LNCaP clone FGC (cell line): ENCODE measurements at regions not wholly inside any gene's neighbourhood (a gene's known extent, or its start where the extent isn't known, plus 50 kb on each side); places are given as distances from the start of the nearest gene placed in this dataset.
A peak's percentile ranks its signal among the peaks of the same experiment; 100 is the strongest.

Source experiments
- DNase-seq: peaks from one replicate; pipeline ENCODE4 v3.0.0-alpha.2; 2011; ENCODE audit warnings: low read depth
- H3K4me3 ChIP-seq: 2 replicates; pipeline ENCODE4 v1.5.1; 2011; ENCODE audit warnings: mild to moderate bottlenecking, low read depth, low read length, control low read depth
- TF ChIP-seq, protein P1 (sequence below): IDR thresholded peaks from 2 replicates; pipeline ENCODE4 v1.5.1; 2012; ENCODE audit warnings: mild to moderate bottlenecking; ENCODE audit not compliant: control insufficient read depth, insufficient read depth; ENCODE audit errors: extremely low read depth

DNA sequence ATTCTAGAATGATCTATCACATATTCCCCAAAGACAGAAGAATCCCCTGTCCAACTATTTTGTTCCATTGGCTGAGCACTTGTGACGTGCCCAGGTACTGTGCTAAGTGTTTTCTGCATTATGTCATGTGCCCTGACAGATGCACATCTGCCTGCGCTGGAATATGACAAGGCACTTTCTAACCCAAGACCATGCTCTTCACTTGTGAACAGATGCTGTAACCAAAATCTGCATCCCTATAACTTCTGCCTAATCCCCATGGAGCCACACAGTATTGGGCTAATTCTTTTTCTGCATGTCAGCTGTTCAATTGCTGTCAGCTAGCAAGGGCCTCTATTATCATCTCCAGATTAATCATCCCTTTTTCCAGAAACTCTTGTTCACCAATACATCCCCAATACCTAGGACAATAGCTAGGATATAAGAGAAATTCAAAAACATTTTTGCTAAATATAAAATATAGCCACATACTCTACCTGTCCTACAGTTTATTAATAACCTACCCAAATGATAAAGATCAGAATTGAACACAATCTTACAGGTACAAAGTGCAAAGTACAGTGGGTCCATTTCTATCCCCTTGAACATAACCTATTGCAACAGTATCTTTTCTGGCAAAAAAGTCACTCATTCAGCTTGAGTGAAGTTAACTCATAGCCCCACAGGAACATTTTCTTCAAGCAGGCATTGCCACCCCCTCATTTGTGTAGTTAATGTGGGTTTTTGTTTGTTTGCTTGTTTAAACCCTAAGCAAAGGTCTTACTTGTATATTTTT lies 109.4 kb upstream of the LRRN1 start:
- no peak for DNase-seq
- no peak overlapping the region for H3K4me3 ChIP-seq
- TF ChIP-seq, protein P1, sequence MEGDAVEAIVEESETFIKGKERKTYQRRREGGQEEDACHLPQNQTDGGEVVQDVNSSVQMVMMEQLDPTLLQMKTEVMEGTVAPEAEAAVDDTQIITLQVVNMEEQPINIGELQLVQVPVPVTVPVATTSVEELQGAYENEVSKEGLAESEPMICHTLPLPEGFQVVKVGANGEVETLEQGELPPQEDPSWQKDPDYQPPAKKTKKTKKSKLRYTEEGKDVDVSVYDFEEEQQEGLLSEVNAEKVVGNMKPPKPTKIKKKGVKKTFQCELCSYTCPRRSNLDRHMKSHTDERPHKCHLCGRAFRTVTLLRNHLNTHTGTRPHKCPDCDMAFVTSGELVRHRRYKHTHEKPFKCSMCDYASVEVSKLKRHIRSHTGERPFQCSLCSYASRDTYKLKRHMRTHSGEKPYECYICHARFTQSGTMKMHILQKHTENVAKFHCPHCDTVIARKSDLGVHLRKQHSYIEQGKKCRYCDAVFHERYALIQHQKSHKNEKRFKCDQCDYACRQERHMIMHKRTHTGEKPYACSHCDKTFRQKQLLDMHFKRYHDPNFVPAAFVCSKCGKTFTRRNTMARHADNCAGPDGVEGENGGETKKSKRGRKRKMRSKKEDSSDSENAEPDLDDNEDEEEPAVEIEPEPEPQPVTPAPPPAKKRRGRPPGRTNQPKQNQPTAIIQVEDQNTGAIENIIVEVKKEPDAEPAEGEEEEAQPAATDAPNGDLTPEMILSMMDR: no peak

DNA sequence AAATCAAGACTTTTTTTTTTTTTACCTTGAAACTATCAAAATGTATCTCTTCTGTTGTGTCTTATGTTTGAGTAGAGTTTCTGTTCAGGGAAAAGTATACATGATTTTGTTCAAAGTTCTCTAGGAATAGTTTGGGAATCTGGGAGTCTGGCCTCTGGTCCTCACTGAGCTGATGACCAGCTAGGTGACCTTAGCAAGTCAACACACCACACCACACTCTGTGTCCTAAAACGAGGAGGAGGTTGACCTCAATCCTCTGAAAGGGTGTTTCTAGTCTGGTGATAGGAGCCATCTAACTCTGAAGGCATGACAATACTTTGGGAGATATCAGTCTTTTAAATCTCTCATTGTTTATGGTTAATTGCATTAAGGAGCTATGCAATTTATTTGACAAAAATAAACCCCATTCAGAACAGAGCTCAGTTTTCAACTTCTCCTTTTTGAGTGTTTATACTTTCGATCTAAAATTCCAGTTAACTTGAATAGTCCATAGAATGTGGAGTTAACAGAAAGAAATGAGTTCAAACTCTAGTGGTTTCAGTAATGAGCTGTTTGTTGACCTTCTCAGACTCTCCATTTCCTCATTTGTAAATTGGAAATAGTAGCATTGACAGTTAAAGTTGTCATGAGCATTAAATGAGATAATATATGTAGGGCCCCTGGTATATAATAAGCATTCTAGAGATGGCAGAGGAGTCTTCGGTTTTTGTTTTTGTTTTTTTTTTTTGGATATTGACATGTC lies 112.2 kb upstream of the LRRN1 start:
- TF ChIP-seq, protein P1: no peak

DNA sequence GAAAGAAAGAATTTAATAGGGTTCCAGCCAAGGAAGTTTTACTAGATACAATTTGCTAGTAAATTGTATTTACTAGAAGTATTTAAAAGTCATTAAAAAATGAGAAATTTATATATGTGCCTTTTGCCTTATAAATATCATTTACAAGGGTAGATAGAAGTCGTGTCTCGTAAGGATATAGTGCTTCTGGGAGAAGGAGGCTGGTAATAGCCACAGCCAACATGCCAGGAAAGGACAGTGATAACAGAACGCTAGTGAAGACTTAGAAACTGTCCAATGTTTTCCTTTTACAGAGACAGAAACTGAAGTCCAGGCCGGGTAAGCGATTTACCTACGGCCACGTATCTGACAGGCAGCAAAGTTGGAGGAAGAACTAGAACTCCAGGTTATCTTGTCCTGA lies 113.5 kb upstream of the LRRN1 start:
- peak; percentile 91 for DNase-seq
- TF ChIP-seq, protein P1: no peak
- no peak overlapping the region for H3K4me3 ChIP-seq

More for the DNA sequence above, 112.2 kb upstream of the LRRN1 start:
- DNase-seq: no peak
- H3K4me3 ChIP-seq: no peak overlapping the region

DNA sequence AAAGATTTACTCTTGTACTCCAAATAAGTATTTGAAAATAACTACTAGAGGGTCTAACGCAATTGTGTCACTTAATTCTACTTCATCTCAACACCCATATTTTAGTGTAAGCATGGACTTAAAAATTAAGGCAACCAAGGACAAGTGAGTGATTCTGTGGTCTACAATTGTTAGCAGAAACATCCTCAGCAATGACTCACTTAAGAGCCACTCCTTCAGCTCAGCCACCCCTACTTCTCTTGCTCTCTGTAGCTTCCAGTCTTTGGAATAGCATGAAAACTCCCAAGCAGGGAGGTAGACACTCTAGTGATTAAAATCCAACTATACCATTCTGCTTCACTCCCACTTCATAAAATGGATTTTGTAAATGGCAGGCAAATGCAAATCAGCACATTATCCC lies 116.0 kb upstream of the LRRN1 start:
- TF ChIP-seq, protein P1: no peak
- DNase-seq: no peak
- no peak overlapping the region for H3K4me3 ChIP-seq

DNA sequence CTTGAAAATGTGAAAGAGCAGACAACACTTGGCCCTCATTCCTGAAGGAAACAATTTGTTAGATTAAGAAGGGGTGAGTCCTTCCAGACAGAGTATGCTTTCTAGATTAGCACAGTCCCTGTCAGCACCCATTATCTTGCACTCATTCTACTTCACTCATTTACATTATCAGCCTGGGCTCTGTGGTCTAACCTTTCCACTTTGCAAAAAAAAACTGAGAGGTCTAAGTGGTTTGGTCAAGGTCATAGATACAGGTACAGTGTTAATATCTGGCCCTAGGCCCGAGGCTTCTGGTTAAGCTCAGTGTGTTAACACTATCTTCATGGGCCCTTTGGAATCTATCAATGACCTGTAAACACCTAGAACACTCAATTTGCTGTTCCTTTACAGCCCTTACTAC lies 123.4 kb upstream of the LRRN1 start:
- DNase-seq: no peak
- no peak overlapping the region for H3K4me3 ChIP-seq
- TF ChIP-seq, protein P1: no peak

DNA sequence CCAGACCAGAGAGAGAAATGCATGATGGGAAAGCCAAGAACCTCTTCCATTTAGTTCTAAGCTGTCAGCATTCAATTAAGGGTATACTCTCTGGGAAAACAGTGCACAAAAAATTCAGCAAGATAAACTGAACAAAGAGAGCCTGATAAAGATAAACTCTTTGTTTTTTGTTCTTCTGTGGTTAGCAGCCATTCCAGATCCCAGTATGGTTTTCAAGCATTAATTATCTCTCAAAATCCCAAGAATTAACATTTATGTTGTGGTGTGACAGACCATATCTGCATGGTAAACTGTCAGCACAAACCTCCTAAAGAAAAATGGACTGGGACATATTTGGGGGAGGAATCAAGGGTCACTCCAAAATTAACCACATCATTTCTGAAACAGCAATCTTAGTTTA lies 124.0 kb upstream of the LRRN1 start:
- TF ChIP-seq, protein P1: no peak
- no peak for DNase-seq
- no peak overlapping the region for H3K4me3 ChIP-seq
